Stomach (tissue), 4 donors: ENCODE measurements at regions not wholly inside any gene's neighbourhood (a gene's known extent, or its start where the extent isn't known, plus 50 kb on each side); places are given as distances from the start of the nearest gene placed in this dataset.

Experiments
- CTCF ChIP-seq, 7 experiments: fragments of 450-650 bp in 4 of 7; fragments of 200-600 bp in 3 of 7; sonication (generic) in 3 of 7; IDR thresholded peaks; one replicate each; pipeline ENCODE4 v1.5.1; 2016 to 2019; ENCODE audit warnings: antibody characterized with exemption in 7 of 7, control low read depth in 2 of 7, mild to moderate bottlenecking in 1 of 7
- EP300 ChIP-seq: sonication (generic); formaldehyde crosslinking; IDR thresholded peaks from one replicate; pipeline ENCODE4 v1.6.1; 2017; ENCODE audit warnings: antibody characterized with exemption
- POLR2A ChIP-seq, 4 donors: fragments of 450-650 bp; IDR thresholded peaks; one replicate each; pipeline ENCODE4 v1.6.1; 2016; ENCODE audit warnings: antibody characterized with exemption in 4 of 4, control low read depth in 2 of 4, mild to moderate bottlenecking in 1 of 4, moderate library complexity in 1 of 4
- POLR2AphosphoS5 ChIP-seq, 3 donors: sonication (generic); formaldehyde crosslinking; IDR thresholded peaks; one replicate each; pipeline ENCODE4 v1.6.1; 2016; ENCODE audit warnings: antibody characterized with exemption in 3 of 3

- TF ChIP-seq CTCF (IDR thresholded peaks at IDR 0.05) (no peak), POLR2A (IDR thresholded peaks at IDR 0.05) (no peak), EP300 (no peak), POLR2AphosphoS5 (IDR thresholded peaks at IDR 0.05) (no peak)
Observed at GRCh38 chr14:48725051-48725734, 861.0 kb downstream of the RPS29 start.
